SK-N-SH treated with all-trans-retinoic acid at 6 μM for 48 hours (cell line): ENCODE measurements at regions not wholly inside any gene's neighbourhood (a gene's known extent, or its start where the extent isn't known, plus 50 kb on each side); places are given as distances from the start of the nearest gene placed in this dataset.

Experiments
- ATAC-seq: fragments of 200-7000 bp; cut with Tn5 transposase; 3 replicates; pipeline ENCODE4 v1.9.1; 2020; ENCODE audit warnings: mild to moderate bottlenecking, moderate library complexity
- ARNTL ChIP-seq: fragments of 450-650 bp; formaldehyde crosslinking; IDR thresholded peaks from 2 replicates; pipeline ENCODE4 v1.5.0; 2020; ENCODE audit warnings: low read depth, mild to moderate bottlenecking, moderate library complexity, borderline replicate concordance
- BACH2 ChIP-seq: fragments of 250-450 bp; sonication (Bioruptor Pico); IDR thresholded peaks from 2 replicates; pipeline ENCODE4 v1.9.0; 2021; ENCODE audit warnings: mild to moderate bottlenecking, borderline replicate concordance
- CREB5 ChIP-seq: fragments of 250-450 bp; sonication (Bioruptor Pico); IDR thresholded peaks from 2 replicates; pipeline ENCODE4 v1.5.1; 2020; ENCODE audit warnings: low read depth, mild to moderate bottlenecking, moderate library complexity
- CSDC2 ChIP-seq: fragments of 250-450 bp; sonication (Bioruptor Pico); IDR thresholded peaks from 2 replicates; pipeline ENCODE4 v1.5.0; 2020; ENCODE audit warnings: mild to moderate bottlenecking, moderate library complexity
- CSRNP3 ChIP-seq: fragments of 250-450 bp; sonication (Bioruptor Pico); IDR thresholded peaks from 2 replicates; pipeline ENCODE4 v1.5.1; 2021; ENCODE audit warnings: mild to moderate bottlenecking, moderate library complexity
- ESRRG ChIP-seq: fragments of 250-450 bp; sonication (Bioruptor Pico); IDR thresholded peaks from 2 replicates; pipeline ENCODE4 v1.6.1; 2021; ENCODE audit warnings: mild to moderate bottlenecking
- GLIS3 ChIP-seq: fragments of 250-450 bp; sonication (Bioruptor Pico); IDR thresholded peaks from 2 replicates; pipeline ENCODE4 v1.5.0; 2020; ENCODE audit warnings: mild to moderate bottlenecking, moderate library complexity
- ISL1 ChIP-seq: fragments of 250-450 bp; sonication (Bioruptor Pico); IDR thresholded peaks from 2 replicates; pipeline ENCODE4 v2.1.2; 2022; ENCODE audit warnings: mild to moderate bottlenecking, moderate library complexity
- OSR1 ChIP-seq: fragments of 250-450 bp; sonication (Bioruptor Pico); IDR thresholded peaks from 2 replicates; pipeline ENCODE4 v1.8.0; 2022; ENCODE audit warnings: moderate library complexity, mild to moderate bottlenecking, inconsistent platforms
- PPARA ChIP-seq: fragments of 250-450 bp; sonication (Bioruptor Pico); IDR thresholded peaks from 2 replicates; pipeline ENCODE4 v1.5.0; 2020; ENCODE audit warnings: mild to moderate bottlenecking, borderline replicate concordance
- SNAI2 ChIP-seq: fragments of 250-450 bp; sonication (Bioruptor Pico); IDR thresholded peaks from 2 replicates; pipeline ENCODE4 v1.5.0; 2020; ENCODE audit warnings: mild to moderate bottlenecking, moderate library complexity
- TCF4 ChIP-seq: fragments of 250-450 bp; sonication (Bioruptor Pico); IDR thresholded peaks from 2 replicates; pipeline ENCODE4 v1.8.0; 2021; ENCODE audit warnings: mild to moderate bottlenecking, moderate library complexity, borderline replicate concordance
- TOX ChIP-seq: fragments of 250-450 bp; sonication (Bioruptor Pico); IDR thresholded peaks from 2 replicates; pipeline ENCODE4 v1.8.0; 2021; ENCODE audit warnings: mild to moderate bottlenecking, moderate library complexity, borderline replicate concordance
- ZFP3 ChIP-seq: fragments of 250-450 bp; sonication (Bioruptor Pico); IDR thresholded peaks from 2 replicates; pipeline ENCODE4 v1.5.0; 2020; ENCODE audit warnings: mild to moderate bottlenecking, moderate library complexity
- ZFP30 ChIP-seq: fragments of 450-650 bp; formaldehyde crosslinking; IDR thresholded peaks from 2 replicates; pipeline ENCODE4 v1.5.0; 2022; ENCODE audit warnings: mild to moderate bottlenecking, moderate library complexity
- ZNF565 ChIP-seq: fragments of 450-650 bp; formaldehyde crosslinking; conservative IDR thresholded peaks from 2 replicates; pipeline ENCODE4 v1.5.0; 2020; ENCODE audit warnings: low read depth, mild to moderate bottlenecking, moderate library complexity
- ZNF70 ChIP-seq: fragments of 450-650 bp; formaldehyde crosslinking; IDR thresholded peaks from 2 replicates; pipeline ENCODE4 v1.5.0; 2020; ENCODE audit warnings: mild to moderate bottlenecking, moderate library complexity
- ZNF8 ChIP-seq: fragments of 450-650 bp; formaldehyde crosslinking; IDR thresholded peaks from 2 replicates; pipeline ENCODE4 v1.5.0; 2020; ENCODE audit warnings: mild to moderate bottlenecking, moderate library complexity
- TF ChIP-seq, protein P1 (sequence below): fragments of 250-450 bp; sonication (Bioruptor Pico); IDR thresholded peaks from 2 replicates; pipeline ENCODE4 v1.8.0; 2021; ENCODE audit warnings: low read depth, mild to moderate bottlenecking, moderate library complexity, borderline replicate concordance
- TF ChIP-seq, protein P2 (sequence below): fragments of 250-450 bp; sonication (Bioruptor Pico); IDR thresholded peaks from 2 replicates; pipeline ENCODE4 v1.8.0; 2020; ENCODE audit warnings: mild to moderate bottlenecking, moderate library complexity, borderline replicate concordance
- TF ChIP-seq, protein P3 (sequence below): fragments of 250-450 bp; sonication (Bioruptor Pico); IDR thresholded peaks from 2 replicates; pipeline ENCODE4 v1.5.0; 2020; ENCODE audit warnings: mild to moderate bottlenecking, moderate library complexity

DNA sequence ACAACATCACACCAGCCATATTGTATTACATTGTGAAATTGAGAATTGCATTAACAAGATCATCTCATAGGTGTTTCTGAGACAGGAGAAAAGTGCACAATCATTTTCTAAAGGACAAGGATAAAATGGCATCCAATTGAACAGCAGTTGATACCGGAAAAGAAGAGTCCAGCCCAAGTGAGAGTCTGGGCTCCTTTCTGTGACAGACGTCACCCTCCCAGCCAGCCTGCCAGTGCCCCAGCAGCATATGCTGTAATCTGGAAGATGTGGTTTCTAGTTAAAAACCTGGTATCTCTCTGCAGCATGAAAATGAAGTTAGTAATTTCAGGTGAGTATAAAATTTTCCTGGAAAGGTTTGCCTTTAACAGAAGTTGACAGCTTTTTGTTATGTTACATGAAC is 1531.7 kb upstream of the PIK3C3 start:
- TF ChIP-seq, protein P1, sequence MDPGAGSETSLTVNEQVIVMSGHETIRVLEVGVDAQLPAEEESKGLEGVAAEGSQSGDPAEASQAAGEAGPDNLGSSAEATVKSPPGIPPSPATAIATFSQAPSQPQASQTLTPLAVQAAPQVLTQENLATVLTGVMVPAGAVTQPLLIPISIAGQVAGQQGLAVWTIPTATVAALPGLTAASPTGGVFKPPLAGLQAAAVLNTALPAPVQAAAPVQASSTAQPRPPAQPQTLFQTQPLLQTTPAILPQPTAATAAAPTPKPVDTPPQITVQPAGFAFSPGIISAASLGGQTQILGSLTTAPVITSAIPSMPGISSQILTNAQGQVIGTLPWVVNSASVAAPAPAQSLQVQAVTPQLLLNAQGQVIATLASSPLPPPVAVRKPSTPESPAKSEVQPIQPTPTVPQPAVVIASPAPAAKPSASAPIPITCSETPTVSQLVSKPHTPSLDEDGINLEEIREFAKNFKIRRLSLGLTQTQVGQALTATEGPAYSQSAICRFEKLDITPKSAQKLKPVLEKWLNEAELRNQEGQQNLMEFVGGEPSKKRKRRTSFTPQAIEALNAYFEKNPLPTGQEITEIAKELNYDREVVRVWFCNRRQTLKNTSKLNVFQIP (CRISPR knock-in tag) = no peak
- no peak for TF ChIP-seq ZNF565 (CRISPR knock-in tag)
- TF ChIP-seq BACH2 (CRISPR knock-in tag) = no peak
- TF ChIP-seq ESRRG (CRISPR knock-in tag) = no peak
- no peak for TF ChIP-seq OSR1
- no peak for TF ChIP-seq ARNTL (CRISPR knock-in tag)
- no peak for TF ChIP-seq PPARA
- no peak for TF ChIP-seq CREB5 (CRISPR knock-in tag)
- TF ChIP-seq, protein P2, sequence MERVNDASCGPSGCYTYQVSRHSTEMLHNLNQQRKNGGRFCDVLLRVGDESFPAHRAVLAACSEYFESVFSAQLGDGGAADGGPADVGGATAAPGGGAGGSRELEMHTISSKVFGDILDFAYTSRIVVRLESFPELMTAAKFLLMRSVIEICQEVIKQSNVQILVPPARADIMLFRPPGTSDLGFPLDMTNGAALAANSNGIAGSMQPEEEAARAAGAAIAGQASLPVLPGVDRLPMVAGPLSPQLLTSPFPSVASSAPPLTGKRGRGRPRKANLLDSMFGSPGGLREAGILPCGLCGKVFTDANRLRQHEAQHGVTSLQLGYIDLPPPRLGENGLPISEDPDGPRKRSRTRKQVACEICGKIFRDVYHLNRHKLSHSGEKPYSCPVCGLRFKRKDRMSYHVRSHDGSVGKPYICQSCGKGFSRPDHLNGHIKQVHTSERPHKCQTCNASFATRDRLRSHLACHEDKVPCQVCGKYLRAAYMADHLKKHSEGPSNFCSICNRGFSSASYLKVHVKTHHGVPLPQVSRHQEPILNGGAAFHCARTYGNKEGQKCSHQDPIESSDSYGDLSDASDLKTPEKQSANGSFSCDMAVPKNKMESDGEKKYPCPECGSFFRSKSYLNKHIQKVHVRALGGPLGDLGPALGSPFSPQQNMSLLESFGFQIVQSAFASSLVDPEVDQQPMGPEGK (CRISPR knock-in tag) = no peak
- TF ChIP-seq CSRNP3 (CRISPR knock-in tag) = no peak
- no peak for TF ChIP-seq ZNF70
- TF ChIP-seq, protein P3, sequence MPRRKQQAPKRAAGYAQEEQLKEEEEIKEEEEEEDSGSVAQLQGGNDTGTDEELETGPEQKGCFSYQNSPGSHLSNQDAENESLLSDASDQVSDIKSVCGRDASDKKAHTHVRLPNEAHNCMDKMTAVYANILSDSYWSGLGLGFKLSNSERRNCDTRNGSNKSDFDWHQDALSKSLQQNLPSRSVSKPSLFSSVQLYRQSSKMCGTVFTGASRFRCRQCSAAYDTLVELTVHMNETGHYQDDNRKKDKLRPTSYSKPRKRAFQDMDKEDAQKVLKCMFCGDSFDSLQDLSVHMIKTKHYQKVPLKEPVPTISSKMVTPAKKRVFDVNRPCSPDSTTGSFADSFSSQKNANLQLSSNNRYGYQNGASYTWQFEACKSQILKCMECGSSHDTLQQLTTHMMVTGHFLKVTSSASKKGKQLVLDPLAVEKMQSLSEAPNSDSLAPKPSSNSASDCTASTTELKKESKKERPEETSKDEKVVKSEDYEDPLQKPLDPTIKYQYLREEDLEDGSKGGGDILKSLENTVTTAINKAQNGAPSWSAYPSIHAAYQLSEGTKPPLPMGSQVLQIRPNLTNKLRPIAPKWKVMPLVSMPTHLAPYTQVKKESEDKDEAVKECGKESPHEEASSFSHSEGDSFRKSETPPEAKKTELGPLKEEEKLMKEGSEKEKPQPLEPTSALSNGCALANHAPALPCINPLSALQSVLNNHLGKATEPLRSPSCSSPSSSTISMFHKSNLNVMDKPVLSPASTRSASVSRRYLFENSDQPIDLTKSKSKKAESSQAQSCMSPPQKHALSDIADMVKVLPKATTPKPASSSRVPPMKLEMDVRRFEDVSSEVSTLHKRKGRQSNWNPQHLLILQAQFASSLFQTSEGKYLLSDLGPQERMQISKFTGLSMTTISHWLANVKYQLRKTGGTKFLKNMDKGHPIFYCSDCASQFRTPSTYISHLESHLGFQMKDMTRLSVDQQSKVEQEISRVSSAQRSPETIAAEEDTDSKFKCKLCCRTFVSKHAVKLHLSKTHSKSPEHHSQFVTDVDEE (CRISPR knock-in tag) = no peak
- TF ChIP-seq SNAI2 (CRISPR knock-in tag) = no peak
- TF ChIP-seq ZFP30 (CRISPR knock-in tag) = no peak
- no peak for TF ChIP-seq CSDC2 (CRISPR knock-in tag)
- no peak for TF ChIP-seq ZNF8
- no peak for TF ChIP-seq TOX
- ATAC-seq = no peak

GRCh38 chr18:40420675-40421074 is 1534.4 kb upstream of the PIK3C3 start:
- TF ChIP-seq ZFP3 (CRISPR knock-in tag) = no peak
- TF ChIP-seq TCF4 (CRISPR knock-in tag) = no peak
- TF ChIP-seq CSDC2 (CRISPR knock-in tag) = no peak
- TF ChIP-seq, protein P3 (CRISPR knock-in tag) = no peak
- TF ChIP-seq GLIS3 = no peak
- TF ChIP-seq ISL1 (CRISPR knock-in tag) = no peak
- no peak for TF ChIP-seq CREB5 (CRISPR knock-in tag)
- no peak for ATAC-seq
